ENCODE measurements at regions not wholly inside any gene's neighbourhood (a gene's known extent, or its start where the extent isn't known, plus 50 kb on each side); places are given as distances from the start of the nearest gene placed in this dataset.

DNA sequence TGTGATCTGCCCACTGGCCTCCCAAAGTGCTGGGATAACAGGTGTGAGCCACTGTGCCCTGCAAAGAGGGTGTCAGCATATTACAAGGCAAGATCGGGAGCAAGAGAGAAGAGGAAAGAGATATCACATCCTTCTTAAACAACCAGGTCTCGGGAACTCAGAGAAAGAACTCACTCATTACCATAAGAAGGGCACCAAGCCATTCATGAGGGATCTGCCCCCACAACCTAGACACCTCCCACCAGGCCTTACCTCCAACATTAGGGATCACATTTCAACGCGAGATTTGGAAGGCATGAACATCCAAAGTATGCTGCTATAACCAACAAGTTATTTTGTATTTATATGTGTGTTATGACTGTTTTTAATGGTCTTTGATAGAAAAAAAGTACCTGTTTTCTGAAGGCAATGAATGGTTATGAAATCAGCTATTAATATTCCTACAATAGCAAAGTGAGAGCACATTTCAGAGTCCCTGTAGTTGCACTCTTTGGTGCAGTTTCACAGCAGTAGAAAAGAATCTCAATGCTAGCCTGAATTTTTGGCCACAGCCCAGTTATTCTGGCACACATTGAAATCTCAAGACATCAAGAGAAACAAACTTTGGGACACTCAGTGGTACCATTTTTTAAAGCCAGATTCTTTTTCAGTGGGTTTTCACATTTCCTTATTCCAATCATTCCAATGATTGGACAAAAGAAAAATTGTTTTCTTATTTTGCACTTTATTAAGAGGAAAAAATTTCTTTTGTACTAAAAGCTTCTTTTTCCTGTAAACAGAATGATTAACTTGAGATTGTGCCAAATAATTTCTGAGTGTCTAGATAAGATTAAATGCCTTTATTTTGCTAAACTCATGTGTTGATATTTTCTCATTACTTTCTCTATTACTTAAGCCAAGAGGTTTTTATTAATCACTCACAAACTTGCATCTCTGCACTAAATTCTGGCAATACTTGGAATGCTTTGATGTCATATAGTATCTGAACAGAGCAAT, 582.6 kb upstream of the ATP2B1 start:
- Histone ChIP-seq H3K4me3 (ENCODE audit: low read length) (no peak overlapping the region), H3K36me3 (ENCODE audit: control insufficient read depth, low read length) (no peaks in the 10 kb centered on the region), H3K4me1 (ENCODE audit: control insufficient read depth, low read length) (no peaks in the 10 kb centered on the region), H4K20me1 (ENCODE audit: control insufficient read depth, insufficient read depth, low read depth, low read length) (no peaks in the 10 kb centered on the region), H3K4me2 (ENCODE audit: low read length) (no peak overlapping the region), H3K9me3 (ENCODE audit: control insufficient read depth, insufficient read depth, low read length) (0 out of 2 replicates have a peak, but pooled peaks cover 3% of the 10 kb centered on the region), H3K79me2 (ENCODE audit: control insufficient read depth, low read length) (no peaks in the 10 kb centered on the region), H3F3A (ENCODE audit: control insufficient read depth, insufficient read depth) (no peaks in the 10 kb centered on the region), H3K9me2 (replicated peaks; ENCODE audit: control insufficient read depth, low read length) (no peaks in the 10 kb centered on the region), H3K27me3 (ENCODE audit: control insufficient read depth, low read length) (no peaks in the 10 kb centered on the region; the same call in 1 of the 2 replicates), H3K27ac (ENCODE audit: low read depth, low read length) (no peak overlapping the region)
- TF ChIP-seq CTCF (IDR thresholded peaks at IDR 0.05; ENCODE audit: low read depth, low read length, poor library complexity, severe bottlenecking) = no peak
- TF ChIP-seq EZH2phosphoT487 (IDR thresholded peaks at IDR 0.05; ENCODE audit: borderline replicate concordance, low read length) = no peak

DNA sequence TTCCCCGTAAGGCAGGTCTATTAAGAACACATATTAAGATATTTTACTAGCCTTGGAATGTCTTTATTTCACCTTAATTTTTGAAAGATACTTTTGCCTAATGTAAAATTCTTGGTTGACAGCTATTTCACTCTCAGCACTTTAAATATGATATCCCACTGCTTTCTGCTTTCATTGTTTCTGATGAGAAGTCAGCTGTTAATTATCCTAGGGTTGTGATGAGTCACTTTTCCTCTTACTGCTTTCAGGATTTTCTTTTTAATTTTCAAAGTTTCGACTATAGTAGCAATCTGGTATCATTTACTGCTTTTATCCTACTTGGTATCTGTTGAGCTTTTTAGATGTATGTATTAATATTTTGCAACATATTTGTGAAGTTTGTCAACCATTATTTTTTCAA, 578.9 kb upstream of the ATP2B1 start:
- H3K27me3 ChIP-seq (ENCODE audit: control insufficient read depth, low read length) = no peaks in the 10 kb centered on the region

DNA sequence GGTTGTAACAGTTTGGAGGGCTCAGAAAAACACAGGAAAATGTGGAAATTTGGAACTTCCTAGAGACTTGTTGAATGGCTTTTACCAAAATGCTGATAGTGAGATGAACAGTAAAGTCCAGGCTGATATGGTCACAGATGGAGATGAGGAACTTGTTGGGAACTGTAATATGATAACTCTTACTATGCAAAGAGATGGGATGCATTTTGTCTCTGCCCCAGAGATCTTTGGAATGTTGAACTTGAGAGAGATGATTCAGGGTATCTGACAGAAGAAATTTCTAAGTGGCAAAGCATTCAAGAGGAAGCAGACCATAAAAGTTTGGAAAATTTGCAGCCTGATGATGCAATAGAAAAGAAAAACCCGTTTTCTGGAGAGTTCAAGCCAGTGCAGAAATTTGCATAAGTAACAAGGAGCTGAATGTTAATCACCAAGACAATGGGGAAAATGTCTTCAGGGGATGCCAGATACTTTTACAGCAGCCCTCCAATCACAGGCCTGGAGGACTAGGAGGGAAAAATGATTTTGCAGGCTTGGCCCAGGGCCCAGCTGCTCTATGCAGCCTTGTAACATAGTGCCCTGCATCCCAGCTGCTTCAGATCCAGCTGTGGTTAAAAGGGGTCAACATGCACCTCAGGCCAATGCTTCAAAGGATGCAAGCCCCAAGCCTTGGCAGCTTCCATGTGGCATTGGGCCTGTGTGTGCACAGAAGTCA, 572.7 kb upstream of the ATP2B1 start:
- peaks cover 8% of the 10 kb centered on the region; the same call in 1 of the 2 replicates for H3K9me3 ChIP-seq (ENCODE audit: control insufficient read depth, insufficient read depth, low read length)
- H3K4me3 ChIP-seq (ENCODE audit: low read length) = no peak overlapping the region

More for the DNA sequence above, 578.9 kb upstream of the ATP2B1 start:
- no peaks in the 10 kb centered on the region for H3K4me1 ChIP-seq (ENCODE audit: control insufficient read depth, low read length)
- no peak overlapping the region for H3K27ac ChIP-seq (ENCODE audit: low read depth, low read length)
- 0 out of 2 replicates have a peak, but pooled peaks cover 3% of the 10 kb centered on the region for H3K9me3 ChIP-seq (ENCODE audit: control insufficient read depth, insufficient read depth, low read length)
- no peak overlapping the region for H3K4me3 ChIP-seq (ENCODE audit: low read length)
- no peaks in the 10 kb centered on the region for H3K36me3 ChIP-seq (ENCODE audit: control insufficient read depth, low read length)
- no peak overlapping the region for H3K4me2 ChIP-seq (ENCODE audit: low read length)
- H3F3A ChIP-seq (ENCODE audit: control insufficient read depth, insufficient read depth) = no peaks in the 10 kb centered on the region
- TF ChIP-seq EZH2phosphoT487 (IDR thresholded peaks at IDR 0.05; ENCODE audit: borderline replicate concordance, low read length) (no peak), CTCF (IDR thresholded peaks at IDR 0.05; ENCODE audit: low read depth, low read length, poor library complexity, severe bottlenecking) (no peak)
- H3K79me2 ChIP-seq (ENCODE audit: control insufficient read depth, low read length) = no peaks in the 10 kb centered on the region
- H3K9me2 ChIP-seq (replicated peaks; ENCODE audit: control insufficient read depth, low read length) = no peaks in the 10 kb centered on the region; the same call in 1 of the 2 replicates
- no peaks in the 10 kb centered on the region for H4K20me1 ChIP-seq (ENCODE audit: control insufficient read depth, insufficient read depth, low read depth, low read length)

More for the DNA sequence above, 572.7 kb upstream of the ATP2B1 start:
- H3K9me2 ChIP-seq (replicated peaks; ENCODE audit: control insufficient read depth, low read length) = no peaks in the 10 kb centered on the region; the same call in 1 of the 2 replicates
- no peaks in the 10 kb centered on the region for H4K20me1 ChIP-seq (ENCODE audit: control insufficient read depth, insufficient read depth, low read depth, low read length)
- no peaks in the 10 kb centered on the region for H3K79me2 ChIP-seq (ENCODE audit: control insufficient read depth, low read length)
- no peaks in the 10 kb centered on the region for H3F3A ChIP-seq (ENCODE audit: control insufficient read depth, insufficient read depth)
- H3K36me3 ChIP-seq (ENCODE audit: control insufficient read depth, low read length) = no peaks in the 10 kb centered on the region
- no peak overlapping the region for H3K4me2 ChIP-seq (ENCODE audit: low read length)
- no peak for TF ChIP-seq CTCF (IDR thresholded peaks at IDR 0.05; ENCODE audit: low read depth, low read length, poor library complexity, severe bottlenecking)
- no peak for TF ChIP-seq EZH2phosphoT487 (IDR thresholded peaks at IDR 0.05; ENCODE audit: borderline replicate concordance, low read length)
- no peaks in the 10 kb centered on the region for H3K4me1 ChIP-seq (ENCODE audit: control insufficient read depth, low read length)
- H3K27me3 ChIP-seq (ENCODE audit: control insufficient read depth, low read length) = no peaks in the 10 kb centered on the region
- no peak overlapping the region for H3K27ac ChIP-seq (ENCODE audit: low read depth, low read length)
